ENCODE measurements at regions not wholly inside any gene's neighbourhood (a gene's known extent, or its start where the extent isn't known, plus 50 kb on each side); places are given as distances from the start of the nearest gene placed in this dataset.

DNA sequence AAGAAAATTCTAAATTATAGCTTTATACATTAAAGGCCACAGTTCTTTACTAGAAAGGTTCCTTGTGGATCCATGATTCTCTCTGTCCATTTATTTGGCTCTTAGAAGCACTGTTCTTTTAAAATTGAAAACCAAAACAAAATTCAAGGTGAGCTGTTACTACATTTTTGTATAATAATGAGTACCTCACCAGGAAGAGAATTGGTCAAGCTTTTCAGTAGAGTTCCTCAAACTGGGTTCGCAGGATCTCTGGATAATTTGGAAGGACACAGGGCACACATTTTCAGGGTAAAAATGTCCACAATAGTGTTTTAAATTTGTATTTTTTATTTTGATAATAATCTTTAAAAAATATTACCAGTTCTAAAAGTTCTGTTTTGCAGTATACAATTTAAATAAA is 93.0 kb downstream of the PPP1R3A start:
- TF ChIP-seq, protein P1, sequence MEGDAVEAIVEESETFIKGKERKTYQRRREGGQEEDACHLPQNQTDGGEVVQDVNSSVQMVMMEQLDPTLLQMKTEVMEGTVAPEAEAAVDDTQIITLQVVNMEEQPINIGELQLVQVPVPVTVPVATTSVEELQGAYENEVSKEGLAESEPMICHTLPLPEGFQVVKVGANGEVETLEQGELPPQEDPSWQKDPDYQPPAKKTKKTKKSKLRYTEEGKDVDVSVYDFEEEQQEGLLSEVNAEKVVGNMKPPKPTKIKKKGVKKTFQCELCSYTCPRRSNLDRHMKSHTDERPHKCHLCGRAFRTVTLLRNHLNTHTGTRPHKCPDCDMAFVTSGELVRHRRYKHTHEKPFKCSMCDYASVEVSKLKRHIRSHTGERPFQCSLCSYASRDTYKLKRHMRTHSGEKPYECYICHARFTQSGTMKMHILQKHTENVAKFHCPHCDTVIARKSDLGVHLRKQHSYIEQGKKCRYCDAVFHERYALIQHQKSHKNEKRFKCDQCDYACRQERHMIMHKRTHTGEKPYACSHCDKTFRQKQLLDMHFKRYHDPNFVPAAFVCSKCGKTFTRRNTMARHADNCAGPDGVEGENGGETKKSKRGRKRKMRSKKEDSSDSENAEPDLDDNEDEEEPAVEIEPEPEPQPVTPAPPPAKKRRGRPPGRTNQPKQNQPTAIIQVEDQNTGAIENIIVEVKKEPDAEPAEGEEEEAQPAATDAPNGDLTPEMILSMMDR (IDR thresholded peaks at IDR 0.05): no peak
- TF ChIP-seq POLR2A (IDR thresholded peaks at IDR 0.05) (no peak), POLR2AphosphoS5 (IDR thresholded peaks at IDR 0.05) (no peak)
